H9 (cell line): ENCODE measurements at regions not wholly inside any gene's neighbourhood (a gene's known extent, or its start where the extent isn't known, plus 50 kb on each side); places are given as distances from the start of the nearest gene placed in this dataset.

ENCODE experiments used
- DNase-seq: peaks from one replicate; pipeline ENCODE4 v3.0.0-alpha.2; 2017
- H2AFZ ChIP-seq: one replicate; pipeline ENCODE4 v1.6.1; 2013; ENCODE audit warnings: mild to moderate bottlenecking, low read length, control low read depth, moderate library complexity
- H2AK5ac ChIP-seq: 2 replicates; pipeline ENCODE4 v1.6.1; 2013; ENCODE audit warnings: low read length, control low read depth, mixed read lengths; ENCODE audit not compliant: insufficient read length
- H2BK120ac ChIP-seq: one replicate; pipeline ENCODE4 v1.6.1; 2013; ENCODE audit warnings: low read depth, mild to moderate bottlenecking, low read length, control low read depth, inconsistent platforms; ENCODE audit not compliant: poor library complexity, severe bottlenecking
- H2BK12ac ChIP-seq: 2 replicates; pipeline ENCODE4 v1.6.1; 2013; ENCODE audit warnings: low read length, control low read depth, mixed read lengths, low read depth; ENCODE audit not compliant: insufficient read length
- H2BK15ac ChIP-seq: 2 replicates; pipeline ENCODE4 v1.6.1; 2013; ENCODE audit warnings: low read depth, low read length, control low read depth
- H2BK20ac ChIP-seq: one replicate; pipeline ENCODE4 v1.6.1; 2013; ENCODE audit warnings: low read depth, mild to moderate bottlenecking, low read length, control low read depth, inconsistent platforms; ENCODE audit not compliant: poor library complexity, severe bottlenecking
- H2BK5ac ChIP-seq: 2 replicates; pipeline ENCODE4 v1.6.1; 2013; ENCODE audit warnings: low read length, control low read depth, mixed read lengths; ENCODE audit not compliant: insufficient read length
- H3K14ac ChIP-seq: 2 replicates; pipeline ENCODE4 v1.6.1; 2013; ENCODE audit warnings: low read length, control low read depth; ENCODE audit not compliant: insufficient read depth
- H3K18ac ChIP-seq: 2 replicates; pipeline ENCODE4 v1.6.1; 2013; ENCODE audit warnings: low read depth, mild to moderate bottlenecking, mixed read lengths, low read length, control low read depth; ENCODE audit not compliant: insufficient read length
- H3K23ac ChIP-seq: 2 replicates; pipeline ENCODE4 v1.6.1; 2013; ENCODE audit warnings: low read length, control low read depth, mixed read lengths, low read depth; ENCODE audit not compliant: insufficient read length
- H3K23me2 ChIP-seq: 2 replicates; pipeline ENCODE4 v1.6.1; 2013; ENCODE audit warnings: low read depth, mild to moderate bottlenecking, mixed read lengths, low read length, control low read depth; ENCODE audit not compliant: insufficient read length, poor library complexity, severe bottlenecking
- H3K27ac ChIP-seq: 2 replicates; pipeline ENCODE4 v1.5.1; 2013; ENCODE audit warnings: low read length, control low read depth, mixed read lengths, low read depth; ENCODE audit not compliant: insufficient read length
- H3K27me3 ChIP-seq: 2 replicates; pipeline ENCODE4 v1.6.1; 2013; ENCODE audit warnings: low read length, control low read depth, inconsistent platforms; ENCODE audit not compliant: insufficient read depth
- H3K4ac ChIP-seq: 2 replicates; pipeline ENCODE4 v1.6.1; 2013; ENCODE audit warnings: low read depth, mild to moderate bottlenecking, control low read depth, inconsistent platforms, low read length, moderate library complexity
- H3K4me1 ChIP-seq: 2 replicates; pipeline ENCODE4 v1.6.1; 2013; ENCODE audit warnings: low read length, control low read depth, inconsistent platforms; ENCODE audit not compliant: insufficient read depth
- H3K4me2 ChIP-seq: 2 replicates; pipeline ENCODE4 v1.6.1; 2013; ENCODE audit warnings: low read length, control low read depth, mixed read lengths; ENCODE audit not compliant: insufficient read length, insufficient read depth
- H3K56ac ChIP-seq: 2 replicates; pipeline ENCODE4 v1.6.1; 2013; ENCODE audit warnings: low read depth, mild to moderate bottlenecking, mixed read lengths, low read length, control low read depth; ENCODE audit not compliant: insufficient read length
- H3K79me1 ChIP-seq: 2 replicates; pipeline ENCODE4 v1.6.1; 2013; ENCODE audit warnings: low read depth, mild to moderate bottlenecking, moderate library complexity, low read length, control low read depth, inconsistent platforms; ENCODE audit not compliant: insufficient read depth, poor library complexity, severe bottlenecking
- H3K79me2 ChIP-seq: 2 replicates; pipeline ENCODE4 v1.6.1; 2013; ENCODE audit warnings: low read length, control low read depth, inconsistent platforms; ENCODE audit not compliant: insufficient read depth
- H3K9ac ChIP-seq: 2 replicates; pipeline ENCODE4 v1.6.1; 2013; ENCODE audit warnings: low read length, control low read depth, mixed read lengths; ENCODE audit not compliant: insufficient read length; ENCODE audit errors: extremely low read depth
- H3K9me3 ChIP-seq: one replicate; pipeline ENCODE4 v1.6.1; 2013; ENCODE audit warnings: low read depth, low read length, inconsistent platforms; ENCODE audit not compliant: control insufficient read depth
- H3T11ph ChIP-seq: one replicate; pipeline ENCODE4 v1.6.1; 2013; ENCODE audit warnings: mild to moderate bottlenecking, low read length, control low read depth, inconsistent platforms
- H4K20me1 ChIP-seq: one replicate; pipeline ENCODE4 v1.6.1; 2013; ENCODE audit not compliant: control insufficient read depth, insufficient read length, insufficient read depth
- H4K5ac ChIP-seq: 2 replicates; pipeline ENCODE4 v1.6.1; 2013; ENCODE audit warnings: low read depth, mild to moderate bottlenecking, mixed read lengths, low read length, control low read depth; ENCODE audit not compliant: insufficient read length
- H4K8ac ChIP-seq: replicated peaks from 2 replicates; pipeline ENCODE4 v1.6.1; 2013; ENCODE audit warnings: low read length, control low read depth, mixed read lengths, low read depth; ENCODE audit not compliant: insufficient read length
- H4K91ac ChIP-seq: 2 replicates; pipeline ENCODE4 v1.6.1; 2013; ENCODE audit warnings: low read depth, mild to moderate bottlenecking, moderate library complexity, mixed read lengths, low read length, control low read depth; ENCODE audit not compliant: insufficient read length
- H3K27ac Mint-ChIP-seq, 3 experiments: 2 replicates in 2 of 3; 3 replicates in 1 of 3; pipeline ENCODE4 v1.8.0; 2020 to 2021; ENCODE audit warnings: mixed read lengths in 3 of 3, mild to moderate bottlenecking in 1 of 3, moderate library complexity in 1 of 3
- H3K27me3 Mint-ChIP-seq: 2 replicates; pipeline ENCODE4 v1.8.0; 2021; ENCODE audit warnings: low read depth, mild to moderate bottlenecking, moderate library complexity, mixed read lengths
- H3K36me3 Mint-ChIP-seq, 3 experiments: 2 replicates in 2 of 3; 3 replicates in 1 of 3; pipeline ENCODE4 v1.8.0; 2020 to 2021; ENCODE audit warnings: low read depth in 3 of 3, mixed read lengths in 3 of 3; ENCODE audit not compliant: insufficient read depth in 1 of 3
- H3K4me1 Mint-ChIP-seq, 2 experiments: 2 replicates each; pipeline ENCODE4 v1.8.0; 2020; ENCODE audit warnings: mixed read lengths in 2 of 2
- H3K4me3 Mint-ChIP-seq, 2 experiments: 2 replicates in 1 of 2; 3 replicates in 1 of 2; pipeline ENCODE4 v1.8.0; 2020 to 2021; ENCODE audit warnings: mild to moderate bottlenecking in 2 of 2, mixed read lengths in 2 of 2, moderate library complexity in 1 of 2
- H3K9me3 Mint-ChIP-seq, 2 experiments: 2 replicates in 1 of 2; 3 replicates in 1 of 2; pipeline ENCODE4 v1.8.0; 2020; ENCODE audit warnings: mild to moderate bottlenecking in 2 of 2, mixed read lengths in 2 of 2, moderate library complexity in 1 of 2
- CTCF ChIP-seq: fragments of 200-600 bp; sonication (generic); conservative IDR thresholded peaks from 3 replicates; pipeline ENCODE4 v1.8.0; 2021; ENCODE audit warnings: antibody characterized with exemption, mild to moderate bottlenecking
- WGBS: extraction: QIAGEN DNeasy Blood & Tissue Kit; methylation state at CpG from one replicate; pipeline ENCODE4 v1.1.7; 2013; ENCODE audit warnings: missing lambda C conversion rate, low lambda C conversion rate, mixed read lengths; ENCODE audit not compliant: insufficient read length; ENCODE audit errors: extremely low coverage; 5-methylcytosine and 5-hydroxymethylcytosine counted together

GRCh38 chr10:78320506-78320905 lies 286.8 kb downstream of the RPS24 start:
- Histone ChIP-seq H3K27me3 (no peaks in the 10 kb centered on the region), H2BK12ac (no peak overlapping the region), H3K79me2 (no peaks in the 10 kb centered on the region), H4K5ac (no peak overlapping the region), H2AFZ (no peak overlapping the region), H2BK20ac (no peak overlapping the region), H3K79me1 (no peaks in the 10 kb centered on the region), H3K23ac (no peak overlapping the region), H3K9ac (no peak overlapping the region), H3K18ac (no peak overlapping the region), H2BK120ac (no peak overlapping the region), H3K4ac (no peak overlapping the region), H3T11ph (no peak overlapping the region), H2AK5ac (no peak overlapping the region), H2BK5ac (no peak overlapping the region), H3K27ac (no peak overlapping the region), H3K23me2 (no peaks in the 10 kb centered on the region), H4K20me1 (no peaks in the 10 kb centered on the region), H3K56ac (no peak overlapping the region), H2BK15ac (no peak overlapping the region), H3K9me3 (no peaks in the 10 kb centered on the region), H4K8ac (no peak overlapping the region), H4K91ac (no peak overlapping the region), H3K4me2 (no peak overlapping the region), H3K4me1 (no peaks in the 10 kb centered on the region; the same call in 1 of the 2 replicates), H3K14ac (no peak overlapping the region)
- no peak overlapping the region for H3K4me3 Mint-ChIP-seq
- no peak overlapping the region; a peak in 1 of 7 replicates for H3K27ac Mint-ChIP-seq
- peaks cover 6% of the 10 kb centered on the region for H3K27me3 Mint-ChIP-seq
- no CpG with 5 or more reads among the region's 5 CpGs for WGBS
- no peaks in the 10 kb centered on the region for H3K36me3 Mint-ChIP-seq
- no peak for DNase-seq
- peaks cover 3% of the 10 kb centered on the region in 2 experiments; a peak in 4 of 5 replicates for H3K9me3 Mint-ChIP-seq
- peaks cover 12 to 14% of the 10 kb centered on the region in 2 experiments for H3K4me1 Mint-ChIP-seq
- no peak for TF ChIP-seq CTCF
